IPS-20b (cell line): ENCODE measurements at regions not wholly inside any gene's neighbourhood (a gene's known extent, or its start where the extent isn't known, plus 50 kb on each side); places are given as distances from the start of the nearest gene placed in this dataset.

ENCODE experiments used
- H3K27ac ChIP-seq: one replicate; pipeline ENCODE4 v1.5.1; 2013; ENCODE audit warnings: low read length
- H3K27me3 ChIP-seq: 2 replicates; pipeline ENCODE4 v1.6.1; 2013; ENCODE audit warnings: mild to moderate bottlenecking, low read length, inconsistent platforms; ENCODE audit not compliant: insufficient read depth
- H3K36me3 ChIP-seq: 2 replicates; pipeline ENCODE4 v1.6.1; 2013; ENCODE audit warnings: low read depth, mild to moderate bottlenecking, inconsistent platforms, low read length, moderate library complexity; ENCODE audit not compliant: insufficient read depth
- H3K4me1 ChIP-seq: 2 replicates; pipeline ENCODE4 v1.6.1; 2013; ENCODE audit warnings: mild to moderate bottlenecking, control low read depth, inconsistent platforms, low read length, moderate library complexity; ENCODE audit not compliant: insufficient read depth
- H3K4me3 ChIP-seq: 2 replicates; pipeline ENCODE4 v1.5.1; 2013; ENCODE audit warnings: mild to moderate bottlenecking, low read length, inconsistent platforms
- H3K9ac ChIP-seq: 2 replicates; pipeline ENCODE4 v1.6.1; 2013; ENCODE audit warnings: low read depth, mild to moderate bottlenecking, inconsistent platforms, low read length, moderate library complexity
- H3K9me3 ChIP-seq: 2 replicates; pipeline ENCODE4 v1.6.1; 2013; ENCODE audit warnings: mild to moderate bottlenecking, low read depth, low read length, inconsistent platforms; ENCODE audit not compliant: insufficient read depth

DNA sequence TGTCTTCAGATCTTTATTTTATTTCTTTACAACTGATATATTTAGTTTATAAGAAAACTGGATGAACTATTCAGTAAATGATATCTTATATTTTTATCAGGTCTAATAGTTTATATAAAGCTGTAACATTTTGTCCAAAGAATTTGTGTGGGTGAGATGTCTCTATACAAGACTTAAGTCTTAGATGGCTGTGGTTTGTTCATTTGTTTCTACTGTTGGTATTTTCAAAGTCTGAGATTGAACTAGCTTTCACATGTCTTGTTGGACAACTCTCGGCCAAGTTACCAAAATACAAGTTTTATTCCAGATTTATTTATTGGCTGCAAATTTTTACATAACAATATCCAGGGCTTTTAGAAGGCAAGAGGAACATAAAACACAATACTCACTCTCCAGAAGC is 286.0 kb downstream of the NR2F1-AS1 start:
- Histone ChIP-seq H3K27me3 (no peaks in the 10 kb centered on the region), H3K36me3 (no peaks in the 10 kb centered on the region), H3K9ac (no peak overlapping the region), H3K27ac (no peak overlapping the region), H3K4me3 (no peak overlapping the region), H3K9me3 (no peaks in the 10 kb centered on the region), H3K4me1 (peaks cover 6% of the 10 kb centered on the region; the same call in 1 of the 2 replicates)

GRCh38 chr5:93294199-93294598 is 286.8 kb downstream of the NR2F1-AS1 start:
- Histone ChIP-seq H3K9ac (no peak overlapping the region), H3K9me3 (no peaks in the 10 kb centered on the region), H3K27ac (no peak overlapping the region), H3K4me3 (no peak overlapping the region), H3K27me3 (no peaks in the 10 kb centered on the region), H3K4me1 (no peaks in the 10 kb centered on the region; the same call in 1 of the 2 replicates), H3K36me3 (no peaks in the 10 kb centered on the region)

DNA sequence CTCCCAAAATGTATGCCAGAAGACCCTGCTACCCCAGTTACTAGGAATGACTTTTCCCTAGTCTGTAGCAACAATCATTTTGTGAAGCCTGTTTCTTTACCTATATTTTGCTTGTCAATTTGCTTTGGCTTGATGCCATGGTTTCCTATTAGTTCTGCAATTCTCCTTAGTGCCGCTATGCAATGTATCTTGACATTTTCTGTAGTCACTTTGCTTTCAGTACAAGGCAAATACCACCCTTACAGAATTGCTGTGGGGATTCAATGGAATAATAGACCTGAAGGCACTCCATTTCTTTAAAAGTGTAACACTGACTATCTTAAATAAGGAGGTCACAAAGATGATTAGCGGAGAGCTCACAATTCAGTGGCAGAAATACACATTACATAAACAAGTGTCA is 291.1 kb downstream of the NR2F1-AS1 start:
- no peaks in the 10 kb centered on the region for H3K36me3 ChIP-seq
- no peaks in the 10 kb centered on the region; the same call in 1 of the 2 replicates for H3K4me1 ChIP-seq
- peaks cover 12% of the 10 kb centered on the region; the same call in 1 of the 2 replicates for H3K9me3 ChIP-seq
- H3K9ac ChIP-seq, result no peak overlapping the region
- H3K4me3 ChIP-seq, result no peak overlapping the region
- no peak overlapping the region for H3K27ac ChIP-seq
- no peaks in the 10 kb centered on the region for H3K27me3 ChIP-seq

- H3K9me3 ChIP-seq, result peaks cover 12% of the 10 kb centered on the region; the same call in 1 of the 2 replicates
- no peak overlapping the region for H3K9ac ChIP-seq
- no peak overlapping the region for H3K27ac ChIP-seq
These were observed 295.6 kb downstream of the NR2F1-AS1 start for GRCh38 chr5:93285461-93285860.

GRCh38 chr5:93281980-93282772 is 298.8 kb downstream of the NR2F1-AS1 start:
- Histone ChIP-seq H3K9ac (no peak overlapping the region), H3K36me3 (no peaks in the 10 kb centered on the region), H3K27ac (no peak overlapping the region), H3K4me1 (no peaks in the 10 kb centered on the region), H3K27me3 (no peaks in the 10 kb centered on the region), H3K9me3 (peaks cover 11% of the 10 kb centered on the region; the same call in 1 of the 2 replicates), H3K4me3 (no peak overlapping the region)

More at GRCh38 chr5:93285461-93285860, 295.6 kb downstream of the NR2F1-AS1 start:
- Histone ChIP-seq H3K36me3 (no peaks in the 10 kb centered on the region), H3K4me1 (no peaks in the 10 kb centered on the region; the same call in 1 of the 2 replicates), H3K4me3 (no peak overlapping the region), H3K27me3 (no peaks in the 10 kb centered on the region)

DNA sequence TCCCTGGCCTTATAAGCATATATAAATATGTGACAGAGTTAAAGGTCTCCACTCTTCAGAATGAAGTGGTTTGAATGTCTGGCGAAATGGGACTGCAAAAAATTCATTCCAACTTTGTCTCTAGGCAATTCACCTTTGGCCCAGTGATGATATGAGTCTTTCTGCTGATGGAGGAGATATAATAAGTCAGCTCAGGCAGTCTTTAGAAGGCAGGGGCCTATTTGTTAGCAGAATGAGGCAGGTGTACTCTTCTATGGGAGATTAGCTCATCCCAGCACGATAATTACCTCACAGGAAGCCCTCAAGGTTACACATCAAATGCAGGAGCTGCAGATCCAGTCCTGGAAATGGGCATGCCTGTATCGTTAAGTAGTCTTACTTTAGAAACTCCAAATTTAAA is 300.5 kb downstream of the NR2F1-AS1 start:
- Histone ChIP-seq H3K9ac (no peak overlapping the region), H3K27ac (no peak overlapping the region), H3K4me3 (no peak overlapping the region), H3K27me3 (no peaks in the 10 kb centered on the region), H3K9me3 (no peaks in the 10 kb centered on the region), H3K36me3 (no peaks in the 10 kb centered on the region), H3K4me1 (no peaks in the 10 kb centered on the region)

DNA sequence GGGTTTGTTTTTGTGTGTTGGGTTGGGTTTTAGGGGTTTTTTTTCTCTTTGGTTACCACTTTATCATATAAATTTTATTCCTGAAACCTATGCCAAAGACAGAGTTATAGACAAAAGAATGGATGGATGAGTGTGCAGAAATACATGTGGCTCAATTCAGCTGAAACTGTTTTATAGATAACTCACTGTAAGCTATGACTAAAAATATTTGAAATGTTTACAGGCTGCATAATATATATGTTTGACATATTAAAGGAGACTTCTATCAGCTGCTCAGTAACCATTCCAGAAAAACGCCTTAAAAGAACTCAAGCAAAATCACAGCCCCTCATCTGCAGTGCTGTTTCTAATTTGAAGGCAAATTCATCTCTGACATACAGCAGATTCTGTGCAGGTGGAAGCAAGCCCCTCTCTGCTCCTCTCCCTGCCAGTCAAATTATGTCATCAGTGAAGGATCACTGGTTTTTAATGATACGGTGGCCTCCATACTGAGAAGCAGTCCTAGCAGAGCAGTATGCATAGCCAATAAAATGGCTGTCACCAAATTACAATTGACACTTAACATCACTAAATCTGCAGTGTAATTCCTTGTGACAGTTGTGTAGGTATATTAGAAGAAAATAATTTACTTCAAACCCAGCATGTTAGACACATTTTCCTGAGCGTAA is 301.6 kb downstream of the NR2F1-AS1 start:
- Histone ChIP-seq H3K9me3 (no peaks in the 10 kb centered on the region), H3K27me3 (no peaks in the 10 kb centered on the region), H3K27ac (no peak overlapping the region), H3K4me1 (0 out of 2 replicates have a peak, but pooled peaks cover 3% of the 10 kb centered on the region), H3K9ac (no peak overlapping the region), H3K4me3 (no peak overlapping the region), H3K36me3 (no peaks in the 10 kb centered on the region)

- Histone ChIP-seq H3K9ac (no peak overlapping the region), H3K27ac (no peak overlapping the region), H3K27me3 (no peaks in the 10 kb centered on the region)
These were observed 302.1 kb downstream of the NR2F1-AS1 start for GRCh38 chr5:93278896-93279295.

DNA sequence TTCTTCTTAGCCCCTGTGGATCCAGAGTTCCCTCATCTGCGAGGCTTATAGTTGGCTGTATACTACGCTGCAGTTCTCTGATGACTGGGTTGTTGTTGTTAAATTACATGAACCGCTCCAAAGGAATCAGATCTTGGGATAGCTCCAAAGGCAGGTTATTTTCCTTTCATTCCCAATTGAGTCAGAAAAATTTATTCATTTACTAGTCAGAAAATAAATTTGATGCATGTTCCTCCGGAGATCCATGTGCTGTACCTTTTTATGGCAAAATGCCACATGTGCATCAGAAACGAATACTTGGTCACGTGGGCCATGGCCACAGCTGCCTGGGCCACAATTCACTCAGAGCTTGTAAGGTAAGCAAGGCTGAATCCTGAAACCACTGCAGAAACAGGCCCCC is 304.0 kb downstream of the NR2F1-AS1 start:
- no peak overlapping the region for H3K27ac ChIP-seq
- H3K4me1 ChIP-seq, result 0 out of 2 replicates have a peak, but pooled peaks cover 6% of the 10 kb centered on the region
- no peak overlapping the region for H3K9ac ChIP-seq
- H3K36me3 ChIP-seq, result no peaks in the 10 kb centered on the region
- H3K9me3 ChIP-seq, result no peaks in the 10 kb centered on the region
- no peak overlapping the region for H3K4me3 ChIP-seq
- H3K27me3 ChIP-seq, result no peaks in the 10 kb centered on the region

More at GRCh38 chr5:93278896-93279295, 302.1 kb downstream of the NR2F1-AS1 start:
- H3K4me1 ChIP-seq, result 0 out of 2 replicates have a peak, but pooled peaks cover 6% of the 10 kb centered on the region
- H3K4me3 ChIP-seq, result no peak overlapping the region
- no peaks in the 10 kb centered on the region for H3K9me3 ChIP-seq
- H3K36me3 ChIP-seq, result no peaks in the 10 kb centered on the region

GRCh38 chr5:93275376-93275775 is 305.6 kb downstream of the NR2F1-AS1 start:
- Histone ChIP-seq H3K27ac (no peak overlapping the region), H3K9ac (no peak overlapping the region), H3K4me1 (0 out of 2 replicates have a peak, but pooled peaks cover 6% of the 10 kb centered on the region), H3K36me3 (no peaks in the 10 kb centered on the region), H3K9me3 (no peaks in the 10 kb centered on the region), H3K4me3 (no peak overlapping the region), H3K27me3 (no peaks in the 10 kb centered on the region)

GRCh38 chr5:93274291-93274690 is 306.7 kb downstream of the NR2F1-AS1 start:
- no peaks in the 10 kb centered on the region for H3K9me3 ChIP-seq
- 0 out of 2 replicates have a peak, but pooled peaks cover 6% of the 10 kb centered on the region for H3K4me1 ChIP-seq
- no peaks in the 10 kb centered on the region for H3K36me3 ChIP-seq
- no peak overlapping the region for H3K4me3 ChIP-seq
- H3K9ac ChIP-seq, result no peak overlapping the region
- H3K27me3 ChIP-seq, result no peaks in the 10 kb centered on the region
- no peak overlapping the region for H3K27ac ChIP-seq
